HCT116 (cell line): ENCODE measurements at regions not wholly inside any gene's neighbourhood (a gene's known extent, or its start where the extent isn't known, plus 50 kb on each side); places are given as distances from the start of the nearest gene placed in this dataset.

Experiments
- ATAC-seq: fragments of 200-7000 bp; cut with Tn5 transposase; 2 replicates; pipeline ENCODE4 v1.9.1; 2020; ENCODE audit warnings: mild to moderate bottlenecking, moderate library complexity
- BruUV-seq: library from RNA; stranded (reverse); fragments of 400-500 nt; replicated peaks from 2 replicates; lab custom pipeline; 2021; lab: Mats Ljungman, UMichigan
- CTCF ChIA-PET: fragments of 300-600 bp; sonication (Branson Sonifier 250); formaldehyde crosslinking; loops from one replicate; lab custom pipeline; 2021; ENCODE audit warnings: antibody characterized with exemption; lab: Charles Lee
- POLR2A ChIA-PET: fragments of 300-600, 350-600 bp; sonication (Branson Sonifier 250); formaldehyde crosslinking; loops from one replicate; lab custom pipeline; 2021; ENCODE audit warnings: antibody characterized with exemption; lab: Charles Lee
- RAD21 ChIA-PET, 2 experiments: fragments of 300-600 bp; sonication (Branson Sonifier 250); formaldehyde crosslinking; loops; one replicate each; lab custom pipeline; 2023; ENCODE audit warnings: low total read pairs in 2 of 2; ENCODE audit not compliant: uncharacterized antibody in 2 of 2, unreplicated experiment in 2 of 2, low non-redundant PET in 1 of 2; lab: Charles Lee
- DNase-seq: peaks from one replicate; pipeline ENCODE4 v3.0.0-alpha.2; 2010; ENCODE audit warnings: low read depth, low spot score
- H2AFZ ChIP-seq: fragments of 200-600 bp; shearing (Covaris generic), sonication (generic); 2 replicates; pipeline ENCODE4 v1.6.1; 2017; ENCODE audit warnings: low read depth, mixed run types, mixed read lengths, antibody characterized with exemption, low read length; ENCODE audit not compliant: poor library complexity, severe bottlenecking
- H3K27ac ChIP-seq: 2 replicates; pipeline ENCODE4 v1.5.1; 2012; ENCODE audit warnings: low read depth, low read length
- H3K27me3 ChIP-seq: fragments of 200-600 bp; sonication (generic); 2 replicates; pipeline ENCODE4 v1.6.1; 2016; ENCODE audit warnings: mixed run types, low read length, mixed read lengths; ENCODE audit not compliant: insufficient read depth
- H3K36me3 ChIP-seq, 2 experiments: fragments of 200-500 bp in 1 of 2; fragments of 200-600 bp in 1 of 2; sonication (Bioruptor generic) in 1 of 2; sonication (generic) in 1 of 2; 2 replicates each; pipeline versions ENCODE4 v1.5.1 to v1.6.1; 2014 to 2016; ENCODE audit warnings: low read length in 2 of 2, inconsistent platforms in 1 of 2, mixed read lengths in 1 of 2, mixed run types in 1 of 2; ENCODE audit not compliant: insufficient read depth in 2 of 2, control insufficient read depth in 1 of 2
- H3K4me1 ChIP-seq, 2 experiments: fragments of 200-600 bp in 1 of 2; sonication (generic) in 1 of 2; 2 replicates each; pipeline versions ENCODE4 v1.5.1 to v1.6.1; 2012 to 2017; ENCODE audit warnings: low read length in 2 of 2, inconsistent platforms in 1 of 2, mild to moderate bottlenecking in 1 of 2, mixed read lengths in 1 of 2, mixed run types in 1 of 2, moderate library complexity in 1 of 2; ENCODE audit not compliant: insufficient read depth in 2 of 2, control insufficient read depth in 1 of 2
- H3K4me2 ChIP-seq: fragments of 200-600 bp; sonication (generic); 2 replicates; pipeline ENCODE4 v1.6.1; 2017; ENCODE audit warnings: mixed run types, low read length, mixed read lengths
- H3K4me3 ChIP-seq, 2 experiments: fragments of 200-600 bp in 1 of 2; sonication (generic) in 1 of 2; replicated peaks in 1 of 2; 2 replicates each; pipeline ENCODE4 v1.5.1; 2011 to 2016; ENCODE audit warnings: low read length in 2 of 2, control low read depth in 1 of 2, low read depth in 1 of 2, mild to moderate bottlenecking in 1 of 2, mixed read lengths in 1 of 2, mixed run types in 1 of 2
- H3K79me2 ChIP-seq: fragments of 200-600 bp; sonication (generic); 2 replicates; pipeline ENCODE4 v1.6.1; 2017; ENCODE audit warnings: mild to moderate bottlenecking, mixed run types, low read length, moderate library complexity, mixed read lengths; ENCODE audit not compliant: insufficient read depth
- H3K9ac ChIP-seq: fragments of 200-600 bp; sonication (generic); 2 replicates; pipeline ENCODE4 v1.6.1; 2016; ENCODE audit warnings: low read length, mixed read lengths
- H3K9me2 ChIP-seq: fragments of 200-600 bp; sonication (generic), shearing (Covaris generic); 2 replicates; pipeline ENCODE4 v1.6.1; 2017; ENCODE audit warnings: mixed run types, mild to moderate bottlenecking, moderate library complexity; ENCODE audit not compliant: insufficient read depth
- H3K9me3 ChIP-seq, 2 experiments: fragments of 200-500 bp in 1 of 2; fragments of 200-600 bp in 1 of 2; sonication (Bioruptor generic) in 1 of 2; sonication (generic) in 1 of 2; 2 replicates each; pipeline ENCODE4 v1.6.1; 2014 to 2017; ENCODE audit warnings: low read length in 2 of 2, mixed read lengths in 2 of 2, inconsistent platforms in 1 of 2, low read depth in 1 of 2, mild to moderate bottlenecking in 1 of 2, mixed run types in 1 of 2, moderate library complexity in 1 of 2; ENCODE audit not compliant: control insufficient read depth in 1 of 2, insufficient read depth in 1 of 2
- H4K20me1 ChIP-seq: fragments of 200-600 bp; sonication (generic), shearing (Covaris generic); 2 replicates; pipeline ENCODE4 v1.6.1; 2017; ENCODE audit warnings: mixed run types, mild to moderate bottlenecking, moderate library complexity; ENCODE audit not compliant: insufficient read depth
- CEBPB ChIP-seq: IDR thresholded peaks from 2 replicates; pipeline ENCODE4 v1.6.1; 2012; ENCODE audit warnings: low read depth
- EGR1 ChIP-seq: IDR thresholded peaks from 2 replicates; pipeline ENCODE4 v1.6.1; 2012; ENCODE audit warnings: low read depth
- EZH2 ChIP-seq: fragments of 200-600 bp; sonication (generic); IDR thresholded peaks from 2 replicates; pipeline ENCODE4 v1.6.1; 2017; ENCODE audit warnings: antibody characterized with exemption, mixed run types
- EZH2phosphoT487 ChIP-seq: fragments of 200-600 bp; IDR thresholded peaks from 2 replicates; pipeline ENCODE4 v1.6.1; 2018; ENCODE audit warnings: antibody characterized with exemption, borderline replicate concordance
- JUND ChIP-seq: IDR thresholded peaks from 2 replicates; pipeline ENCODE4 v1.6.1; 2012
- SRF ChIP-seq: IDR thresholded peaks from 2 replicates; pipeline ENCODE4 v1.6.1; 2012; ENCODE audit warnings: low read depth
- TCF7L2 ChIP-seq: IDR thresholded peaks from 2 replicates; pipeline ENCODE4 v1.7.0; 2011; ENCODE audit warnings: borderline replicate concordance, inconsistent platforms; ENCODE audit not compliant: insufficient read depth, insufficient read length; ENCODE audit errors: extremely low read depth
- YY1 ChIP-seq: IDR thresholded peaks from 2 replicates; pipeline ENCODE4 v1.6.1; 2011; ENCODE audit warnings: low read length, low read depth, moderate library complexity, mild to moderate bottlenecking; ENCODE audit not compliant: insufficient replicate concordance; ENCODE audit errors: extremely low read depth
- ZFX ChIP-seq: fragments of 450-650 bp; IDR thresholded peaks from 2 replicates; pipeline ENCODE4 v1.6.1; 2017
- intact Hi-C: fragments of 100-400 bp; cut with micrococcal nuclease; formaldehyde crosslinking; loops from 2 replicates; pipeline ENCODE4 v1.10.0; 2022
- TF ChIP-seq, protein P1 (sequence below), 3 experiments: fragments of 200-600 bp in 1 of 3; sonication (generic) in 1 of 3; IDR thresholded peaks in 2 of 3; conservative IDR thresholded peaks in 1 of 3; 2 replicates each; pipeline ENCODE4 v1.5.1; 2012 to 2017; ENCODE audit warnings: low read depth in 2 of 3, low read length in 2 of 3, antibody characterized with exemption in 1 of 3, borderline replicate concordance in 1 of 3, control low read depth in 1 of 3, mild to moderate bottlenecking in 1 of 3, mixed read lengths in 1 of 3, mixed run types in 1 of 3, moderate library complexity in 1 of 3; ENCODE audit not compliant: insufficient read depth in 1 of 3
- TF ChIP-seq, protein P2 (sequence below): IDR thresholded peaks from 2 replicates; pipeline ENCODE4 v1.6.1; 2012; ENCODE audit warnings: low read depth
- TF ChIP-seq, protein P3 (sequence below): IDR thresholded peaks from 2 replicates; pipeline ENCODE4 v1.6.1; 2012
- TF ChIP-seq, protein P4 (sequence below): IDR thresholded peaks from 2 replicates; pipeline ENCODE4 v1.6.1; 2012

DNA sequence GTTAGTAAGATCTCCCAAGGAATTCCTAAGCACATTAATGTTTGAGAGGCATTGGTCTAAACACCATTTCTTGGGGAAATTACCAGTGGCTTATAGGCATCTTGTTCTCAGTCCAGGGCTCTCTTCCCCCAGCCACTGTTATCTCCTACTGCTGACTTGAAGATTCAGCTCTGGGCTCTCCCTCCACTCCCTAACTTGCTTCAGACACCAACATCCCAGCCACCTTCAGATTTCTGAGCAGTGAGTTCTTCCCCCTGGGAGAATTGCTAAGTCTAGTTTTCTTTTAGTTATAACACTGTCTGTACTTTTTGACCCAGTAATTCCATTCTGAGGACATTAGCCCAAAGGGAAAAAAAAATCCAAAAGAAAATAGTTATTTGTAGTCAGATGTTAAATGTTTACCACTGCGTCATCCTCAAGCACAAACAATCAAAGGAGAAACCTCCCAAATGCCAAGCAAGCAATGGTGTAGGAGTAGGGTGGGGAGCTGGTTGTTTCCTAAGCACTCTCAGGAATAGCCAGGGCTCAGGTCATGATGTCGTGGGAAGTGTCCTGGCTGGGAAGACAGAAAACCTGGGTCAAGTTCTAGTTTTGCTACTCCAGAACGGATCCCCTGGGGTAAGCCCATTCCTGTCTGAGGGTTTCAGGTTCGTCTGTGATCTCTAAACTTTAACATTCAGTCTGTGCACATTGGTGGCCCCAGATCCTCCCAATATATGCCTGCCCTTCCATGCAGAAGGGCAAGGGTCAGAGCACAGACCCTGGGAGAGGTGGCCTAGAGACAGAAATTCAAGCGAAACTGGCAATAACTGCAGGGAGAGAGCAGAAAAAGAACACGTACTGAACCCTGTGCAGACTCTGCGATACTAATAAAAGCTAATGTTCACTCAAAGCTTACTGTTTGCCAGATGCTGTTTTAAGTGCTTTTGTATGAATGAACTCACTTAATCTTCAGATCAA lies 191.1 kb upstream of the FGGY start:
- Histone ChIP-seq H3K79me2 (no peaks in the 10 kb centered on the region), H3K36me3 (no peaks in the 10 kb centered on the region), H3K9me3 (no peaks in the 10 kb centered on the region), H3K4me1 (no peaks in the 10 kb centered on the region), H2AFZ (no peak overlapping the region), H3K27ac (no peak overlapping the region), H3K9me2 (no peaks in the 10 kb centered on the region), H4K20me1 (no peaks in the 10 kb centered on the region), H3K4me2 (no peak overlapping the region), H3K9ac (no peak overlapping the region)
- ChIA-PET RAD21 (no interaction called here), CTCF (no interaction called here), POLR2A (no interaction called here)
- ATAC-seq (no peak), DNase-seq (no peak)
- intact Hi-C loops = no loop called here
- TF ChIP-seq TCF7L2 (no peak), CEBPB (no peak), YY1 (no peak)
- TF ChIP-seq, protein P1, sequence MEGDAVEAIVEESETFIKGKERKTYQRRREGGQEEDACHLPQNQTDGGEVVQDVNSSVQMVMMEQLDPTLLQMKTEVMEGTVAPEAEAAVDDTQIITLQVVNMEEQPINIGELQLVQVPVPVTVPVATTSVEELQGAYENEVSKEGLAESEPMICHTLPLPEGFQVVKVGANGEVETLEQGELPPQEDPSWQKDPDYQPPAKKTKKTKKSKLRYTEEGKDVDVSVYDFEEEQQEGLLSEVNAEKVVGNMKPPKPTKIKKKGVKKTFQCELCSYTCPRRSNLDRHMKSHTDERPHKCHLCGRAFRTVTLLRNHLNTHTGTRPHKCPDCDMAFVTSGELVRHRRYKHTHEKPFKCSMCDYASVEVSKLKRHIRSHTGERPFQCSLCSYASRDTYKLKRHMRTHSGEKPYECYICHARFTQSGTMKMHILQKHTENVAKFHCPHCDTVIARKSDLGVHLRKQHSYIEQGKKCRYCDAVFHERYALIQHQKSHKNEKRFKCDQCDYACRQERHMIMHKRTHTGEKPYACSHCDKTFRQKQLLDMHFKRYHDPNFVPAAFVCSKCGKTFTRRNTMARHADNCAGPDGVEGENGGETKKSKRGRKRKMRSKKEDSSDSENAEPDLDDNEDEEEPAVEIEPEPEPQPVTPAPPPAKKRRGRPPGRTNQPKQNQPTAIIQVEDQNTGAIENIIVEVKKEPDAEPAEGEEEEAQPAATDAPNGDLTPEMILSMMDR (IDR thresholded peaks at IDR 0.05 in 2 of 3, conservative IDR thresholded peaks at IDR 0.05 in 1 of 3; ENCODE audit: borderline replicate concordance in 1 of 3, insufficient read depth in 1 of 3, low read depth in 2 of 3, low read length in 2 of 3) = no peak
- TF ChIP-seq, all 23 proteins: peak for 0
- Histone ChIP-seq H3K4me3 (no peak overlapping the region), H3K27me3 (no peaks in the 10 kb centered on the region)
- no TSS peak for BruUV-seq

DNA sequence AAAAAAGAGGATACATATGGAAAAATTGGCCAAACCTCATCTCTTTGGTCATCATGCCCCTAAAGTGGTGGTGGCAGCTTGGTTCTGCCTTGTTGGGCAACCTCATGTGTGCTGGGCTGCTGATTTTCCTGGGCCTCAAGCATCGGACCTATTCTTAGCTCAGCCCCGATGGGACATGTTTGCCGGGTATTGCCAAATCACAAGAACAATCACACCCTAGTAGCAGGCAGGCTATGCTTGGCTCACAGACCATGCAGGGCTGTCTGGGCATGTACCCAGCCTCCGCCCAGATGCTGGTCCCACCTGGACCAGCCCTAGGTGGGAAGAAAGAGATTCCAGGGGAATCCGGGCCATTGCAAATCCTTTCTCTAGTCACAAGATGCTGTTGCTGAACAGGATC lies 189.4 kb upstream of the FGGY start:
- Histone ChIP-seq H3K79me2 (no peaks in the 10 kb centered on the region), H3K27ac (no peak overlapping the region), H2AFZ (no peak overlapping the region), H3K4me2 (no peak overlapping the region), H3K36me3 (no peaks in the 10 kb centered on the region), H3K9me2 (no peaks in the 10 kb centered on the region), H3K4me3 (no peak overlapping the region), H3K9me3 (no peaks in the 10 kb centered on the region), H3K27me3 (no peaks in the 10 kb centered on the region), H3K4me1 (no peaks in the 10 kb centered on the region), H3K9ac (no peak overlapping the region), H4K20me1 (no peaks in the 10 kb centered on the region)
- BruUV-seq = no TSS peak
- ATAC-seq (no peak), DNase-seq (no peak)
- ChIA-PET RAD21 (no interaction called here), CTCF (interaction anchor here (0.5 kb wide), 1 partner anchor 322 kb away, joined by 3 read pairs; no protein-coding TSS in a partner anchor), POLR2A (no interaction called here)
- intact Hi-C loops = no loop called here
- TF ChIP-seq SRF (no peak), JUND (no peak), EZH2 (no peak), TCF7L2 (no peak), EGR1 (no peak), ZFX (no peak), EZH2phosphoT487 (no peak)
- TF ChIP-seq, protein P2, sequence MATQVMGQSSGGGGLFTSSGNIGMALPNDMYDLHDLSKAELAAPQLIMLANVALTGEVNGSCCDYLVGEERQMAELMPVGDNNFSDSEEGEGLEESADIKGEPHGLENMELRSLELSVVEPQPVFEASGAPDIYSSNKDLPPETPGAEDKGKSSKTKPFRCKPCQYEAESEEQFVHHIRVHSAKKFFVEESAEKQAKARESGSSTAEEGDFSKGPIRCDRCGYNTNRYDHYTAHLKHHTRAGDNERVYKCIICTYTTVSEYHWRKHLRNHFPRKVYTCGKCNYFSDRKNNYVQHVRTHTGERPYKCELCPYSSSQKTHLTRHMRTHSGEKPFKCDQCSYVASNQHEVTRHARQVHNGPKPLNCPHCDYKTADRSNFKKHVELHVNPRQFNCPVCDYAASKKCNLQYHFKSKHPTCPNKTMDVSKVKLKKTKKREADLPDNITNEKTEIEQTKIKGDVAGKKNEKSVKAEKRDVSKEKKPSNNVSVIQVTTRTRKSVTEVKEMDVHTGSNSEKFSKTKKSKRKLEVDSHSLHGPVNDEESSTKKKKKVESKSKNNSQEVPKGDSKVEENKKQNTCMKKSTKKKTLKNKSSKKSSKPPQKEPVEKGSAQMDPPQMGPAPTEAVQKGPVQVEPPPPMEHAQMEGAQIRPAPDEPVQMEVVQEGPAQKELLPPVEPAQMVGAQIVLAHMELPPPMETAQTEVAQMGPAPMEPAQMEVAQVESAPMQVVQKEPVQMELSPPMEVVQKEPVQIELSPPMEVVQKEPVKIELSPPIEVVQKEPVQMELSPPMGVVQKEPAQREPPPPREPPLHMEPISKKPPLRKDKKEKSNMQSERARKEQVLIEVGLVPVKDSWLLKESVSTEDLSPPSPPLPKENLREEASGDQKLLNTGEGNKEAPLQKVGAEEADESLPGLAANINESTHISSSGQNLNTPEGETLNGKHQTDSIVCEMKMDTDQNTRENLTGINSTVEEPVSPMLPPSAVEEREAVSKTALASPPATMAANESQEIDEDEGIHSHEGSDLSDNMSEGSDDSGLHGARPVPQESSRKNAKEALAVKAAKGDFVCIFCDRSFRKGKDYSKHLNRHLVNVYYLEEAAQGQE = no peak
- TF ChIP-seq, protein P3, sequence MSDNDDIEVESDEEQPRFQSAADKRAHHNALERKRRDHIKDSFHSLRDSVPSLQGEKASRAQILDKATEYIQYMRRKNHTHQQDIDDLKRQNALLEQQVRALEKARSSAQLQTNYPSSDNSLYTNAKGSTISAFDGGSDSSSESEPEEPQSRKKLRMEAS = no peak
- TF ChIP-seq, protein P4, sequence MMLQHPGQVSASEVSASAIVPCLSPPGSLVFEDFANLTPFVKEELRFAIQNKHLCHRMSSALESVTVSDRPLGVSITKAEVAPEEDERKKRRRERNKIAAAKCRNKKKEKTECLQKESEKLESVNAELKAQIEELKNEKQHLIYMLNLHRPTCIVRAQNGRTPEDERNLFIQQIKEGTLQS = no peak
